Panc1 (cell line): ENCODE measurements at regions not wholly inside any gene's neighbourhood (a gene's known extent, or its start where the extent isn't known, plus 50 kb on each side); places are given as distances from the start of the nearest gene placed in this dataset.

ENCODE experiments used
- ATAC-seq: fragments of 200-7000 bp; cut with Tn5 transposase; 2 replicates; pipeline ENCODE4 v1.9.1; 2020; ENCODE audit warnings: mild to moderate bottlenecking, moderate library complexity
- BruUV-seq: library from RNA; stranded (reverse); fragments of 400-500 nt; replicated peaks from 2 replicates; lab custom pipeline; 2021; lab: Mats Ljungman, UMichigan
- CTCF ChIA-PET: fragments of 300-600 bp; sonication (Branson Sonifier 250); formaldehyde crosslinking; loops from one replicate; lab custom pipeline; 2022; ENCODE audit warnings: antibody characterized with exemption; lab: Charles Lee
- POLR2A ChIA-PET: fragments of 300-600 bp; sonication (Branson Sonifier 250); formaldehyde crosslinking; loops from one replicate; lab custom pipeline; 2022; ENCODE audit warnings: antibody characterized with exemption; lab: Charles Lee
- DNase-seq: peaks from one replicate; pipeline ENCODE4 v3.0.0-alpha.2; 2010; ENCODE audit warnings: low read depth, low spot score
- H3K27ac ChIP-seq: 2 replicates; pipeline ENCODE4 v1.5.1; 2011; ENCODE audit warnings: mild to moderate bottlenecking, low read length, inconsistent platforms
- H3K27me3 ChIP-seq: fragments of 200-500 bp; sonication (Bioruptor generic); 2 replicates; pipeline ENCODE4 v1.6.0; 2014; ENCODE audit warnings: low read length, inconsistent platforms; ENCODE audit not compliant: control insufficient read depth, insufficient read depth
- H3K36me3 ChIP-seq: fragments of 200-500 bp; sonication (Bioruptor generic); 2 replicates; pipeline ENCODE4 v1.5.1; 2014; ENCODE audit warnings: inconsistent platforms, mild to moderate bottlenecking, low read length, moderate library complexity; ENCODE audit not compliant: control insufficient read depth, insufficient read depth
- H3K4me1 ChIP-seq: 2 replicates; pipeline ENCODE4 v1.5.1; 2011; ENCODE audit warnings: inconsistent platforms, mild to moderate bottlenecking, low read length, moderate library complexity; ENCODE audit not compliant: control insufficient read depth, insufficient read depth
- H3K4me3 ChIP-seq, 2 experiments: 2 replicates each; pipeline ENCODE4 v1.5.1; 2011 to 2012; ENCODE audit warnings: low read depth in 2 of 2, low read length in 2 of 2, mild to moderate bottlenecking in 2 of 2, inconsistent platforms in 1 of 2, moderate library complexity in 1 of 2
- H3K9me3 ChIP-seq: fragments of 200-500 bp; sonication (Bioruptor generic); 2 replicates; pipeline ENCODE4 v1.5.1; 2014; ENCODE audit warnings: low read depth, mild to moderate bottlenecking, inconsistent platforms, low read length, moderate library complexity; ENCODE audit not compliant: control insufficient read depth, insufficient read depth
- POLR2AphosphoS5 ChIP-seq: IDR thresholded peaks from 2 replicates; pipeline ENCODE4 v1.6.1; 2012; ENCODE audit warnings: mild to moderate bottlenecking, low read depth, low read length, moderate library complexity
- REST ChIP-seq, 2 experiments: IDR thresholded peaks; 2 replicates each; pipeline ENCODE4 v1.6.1; 2011 to 2012; ENCODE audit warnings: low read depth in 2 of 2, control low read depth in 1 of 2, low read length in 1 of 2, mild to moderate bottlenecking in 1 of 2, moderate library complexity in 1 of 2; ENCODE audit not compliant: insufficient read depth in 1 of 2
- SIN3A ChIP-seq: IDR thresholded peaks from 2 replicates; pipeline ENCODE4 v1.6.1; 2012; ENCODE audit warnings: low read depth, mild to moderate bottlenecking, low read length, moderate library complexity, borderline replicate concordance; ENCODE audit not compliant: insufficient read depth
- TCF7L2 ChIP-seq: IDR thresholded peaks from 2 replicates; pipeline ENCODE4 v1.6.1; 2011; ENCODE audit warnings: mild to moderate bottlenecking, low read depth, low read length, inconsistent platforms
- in situ Hi-C: cut with HindIII; loops from 2 replicates; pipeline ENCODE4 v1.10.0; 2016; ENCODE audit warnings: low sequenced_read_pairs, low pct_unique_long_range_greater_than_20kb
- intact Hi-C: fragments of 100-400 bp; cut with micrococcal nuclease; formaldehyde crosslinking; loops from one replicate; pipeline ENCODE4 v1.10.0; 2022; ENCODE audit not compliant: unreplicated experiment
- TF ChIP-seq, protein P1 (sequence below): fragments of 450-650 bp; IDR thresholded peaks from 2 replicates; pipeline ENCODE4 v1.5.1; 2017; ENCODE audit warnings: mild to moderate bottlenecking

DNA sequence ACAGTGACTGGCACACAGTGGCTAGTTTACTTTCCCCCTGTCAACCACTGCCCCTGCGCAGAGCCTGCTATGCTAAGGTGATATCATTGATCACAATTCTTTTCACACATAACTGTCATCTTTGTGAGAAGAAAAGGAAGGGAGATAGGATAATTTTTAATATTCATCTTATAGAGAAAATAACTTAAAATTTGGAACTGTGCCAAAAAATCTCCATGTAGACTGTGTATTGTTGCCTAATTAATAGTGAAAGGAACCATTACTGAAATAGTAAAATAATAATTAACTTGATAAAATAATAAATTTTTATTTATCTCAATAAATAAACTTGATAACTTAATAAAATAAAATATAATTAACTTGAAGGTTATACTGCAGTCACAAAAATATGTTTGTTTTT, 1069.4 kb downstream of the C4orf33 start:
- Histone ChIP-seq H3K9me3 (no peaks in the 10 kb centered on the region), H3K4me3 (no peak overlapping the region), H3K27ac (no peak overlapping the region), H3K4me1 (no peaks in the 10 kb centered on the region), H3K36me3 (no peaks in the 10 kb centered on the region), H3K27me3 (no peaks in the 10 kb centered on the region)
- no TSS peak for BruUV-seq
- POLR2A ChIA-PET = no interaction called here
- in situ Hi-C loops = no loop called here
- DNase-seq (no peak), ATAC-seq (no peak)
- CTCF ChIA-PET = no interaction called here
- intact Hi-C loops = loop anchor here (5.0 kb wide), 1 partner anchor 538 kb away; no protein-coding TSS in a partner anchor
- no peak for TF ChIP-seq TCF7L2
- TF ChIP-seq REST (IDR thresholded peaks at IDR 0.05; ENCODE audit: insufficient read depth in 1 of 2, low read depth in 2 of 2, low read length in 1 of 2) = no peak
- TF ChIP-seq SIN3A = no peak
- TF ChIP-seq, protein P1, sequence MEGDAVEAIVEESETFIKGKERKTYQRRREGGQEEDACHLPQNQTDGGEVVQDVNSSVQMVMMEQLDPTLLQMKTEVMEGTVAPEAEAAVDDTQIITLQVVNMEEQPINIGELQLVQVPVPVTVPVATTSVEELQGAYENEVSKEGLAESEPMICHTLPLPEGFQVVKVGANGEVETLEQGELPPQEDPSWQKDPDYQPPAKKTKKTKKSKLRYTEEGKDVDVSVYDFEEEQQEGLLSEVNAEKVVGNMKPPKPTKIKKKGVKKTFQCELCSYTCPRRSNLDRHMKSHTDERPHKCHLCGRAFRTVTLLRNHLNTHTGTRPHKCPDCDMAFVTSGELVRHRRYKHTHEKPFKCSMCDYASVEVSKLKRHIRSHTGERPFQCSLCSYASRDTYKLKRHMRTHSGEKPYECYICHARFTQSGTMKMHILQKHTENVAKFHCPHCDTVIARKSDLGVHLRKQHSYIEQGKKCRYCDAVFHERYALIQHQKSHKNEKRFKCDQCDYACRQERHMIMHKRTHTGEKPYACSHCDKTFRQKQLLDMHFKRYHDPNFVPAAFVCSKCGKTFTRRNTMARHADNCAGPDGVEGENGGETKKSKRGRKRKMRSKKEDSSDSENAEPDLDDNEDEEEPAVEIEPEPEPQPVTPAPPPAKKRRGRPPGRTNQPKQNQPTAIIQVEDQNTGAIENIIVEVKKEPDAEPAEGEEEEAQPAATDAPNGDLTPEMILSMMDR = no peak
- TF ChIP-seq POLR2AphosphoS5 = no peak

DNA sequence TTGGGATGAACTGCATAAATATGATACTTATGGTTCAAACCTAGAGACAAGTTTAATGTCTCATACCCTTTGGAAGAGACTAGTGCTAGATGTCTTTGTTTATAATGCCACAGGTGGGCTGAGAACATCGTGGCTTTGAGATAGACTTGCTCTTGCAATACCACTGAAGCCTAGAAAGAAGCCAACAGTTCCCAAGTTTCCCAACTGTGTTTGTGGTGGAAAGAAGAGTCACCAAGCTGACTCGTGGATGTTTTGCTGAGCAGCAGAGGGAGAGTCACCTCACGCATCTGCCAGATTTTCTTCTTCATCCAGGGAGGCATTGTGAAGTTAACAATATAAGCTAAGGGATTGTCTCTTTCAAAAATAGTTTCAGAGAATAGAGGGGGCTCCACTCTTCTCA, 1076.2 kb downstream of the C4orf33 start:
- ATAC-seq = no peak
- no peak overlapping the region for H3K4me3 ChIP-seq
- intact Hi-C loops = no loop called here

More for the DNA sequence above, 1076.2 kb downstream of the C4orf33 start:
- DNase-seq = no peak
- ChIA-PET CTCF (no interaction called here), POLR2A (no interaction called here)
- no peaks in the 10 kb centered on the region for H3K36me3 ChIP-seq
- no peaks in the 10 kb centered on the region for H3K27me3 ChIP-seq
- BruUV-seq = no TSS peak
- TF ChIP-seq TCF7L2 = no peak
- TF ChIP-seq SIN3A = no peak
- TF ChIP-seq, protein P1 = no peak
- TF ChIP-seq REST (IDR thresholded peaks at IDR 0.05; ENCODE audit: insufficient read depth in 1 of 2, low read depth in 2 of 2, low read length in 1 of 2) = no peak
- no peak for TF ChIP-seq POLR2AphosphoS5
- in situ Hi-C loops = no loop called here
- H3K4me1 ChIP-seq = no peaks in the 10 kb centered on the region
- no peak overlapping the region for H3K27ac ChIP-seq
- no peaks in the 10 kb centered on the region for H3K9me3 ChIP-seq
